ENCODE measurements at regions not wholly inside any gene's neighbourhood (a gene's known extent, or its start where the extent isn't known, plus 50 kb on each side); places are given as distances from the start of the nearest gene placed in this dataset.

GRCh38 chr18:48462510-48462909 lies 53.3 kb upstream of the ZBTB7C start:
- no peak for TF ChIP-seq CTCF (IDR thresholded peaks at IDR 0.05; ENCODE audit: insufficient read depth, low read depth, low read length, missing control alignments)
- no peak for DNase-seq (ENCODE audit: low read depth)
- no peak overlapping the region for H3K4me3 ChIP-seq (ENCODE audit: low read depth, low read length)

GRCh38 chr18:48460929-48461583 lies 51.9 kb upstream of the ZBTB7C start:
- TF ChIP-seq CTCF (IDR thresholded peaks at IDR 0.05; ENCODE audit: insufficient read depth, low read depth, low read length, missing control alignments) = no peak
- DNase-seq (ENCODE audit: low read depth) = no peak
- no peak overlapping the region for H3K4me3 ChIP-seq (ENCODE audit: low read depth, low read length)

DNA sequence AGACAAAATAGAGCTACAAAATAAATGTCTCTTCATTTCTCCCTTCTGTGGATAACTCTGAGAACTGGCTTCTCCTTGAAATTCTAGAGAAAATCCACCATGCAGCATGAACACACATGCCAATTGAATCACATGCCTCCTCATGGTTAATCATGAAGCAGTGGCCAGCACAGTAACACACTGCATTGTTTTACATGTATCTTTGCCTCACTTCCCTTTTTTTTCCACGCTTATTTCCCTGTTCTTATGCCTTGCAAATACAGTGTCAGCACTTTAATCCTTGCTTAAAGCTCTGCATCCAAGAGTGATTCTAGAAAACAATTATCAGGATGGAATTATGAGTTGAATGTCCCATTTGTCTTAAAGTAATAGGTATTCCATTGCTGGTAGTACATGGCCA lies 50.3 kb upstream of the ZBTB7C start:
- no peak for TF ChIP-seq CTCF (IDR thresholded peaks at IDR 0.05; ENCODE audit: insufficient read depth, low read depth, low read length, missing control alignments)
- no peak for DNase-seq (ENCODE audit: low read depth)

DNA sequence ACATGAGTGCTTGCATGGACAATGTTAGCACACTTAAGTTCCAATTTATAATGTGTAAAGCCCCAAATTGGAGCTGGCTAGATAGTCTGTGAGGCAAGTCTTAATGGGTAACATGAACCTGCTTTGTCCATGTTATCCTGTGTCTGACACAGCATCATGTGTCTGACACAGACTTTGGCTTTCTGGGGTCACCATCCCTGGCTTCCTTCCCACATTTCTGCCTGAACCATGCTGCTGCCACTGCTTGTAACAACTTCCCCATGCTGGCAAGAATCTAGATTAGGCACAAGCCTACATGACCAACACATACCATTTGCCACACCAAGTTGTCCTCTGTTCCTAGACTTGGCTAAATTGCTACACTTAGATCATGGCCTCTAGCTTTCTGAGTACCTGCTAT lies 49.8 kb upstream of the ZBTB7C start:
- no peak for DNase-seq (ENCODE audit: low read depth)
- TF ChIP-seq CTCF (IDR thresholded peaks at IDR 0.05; ENCODE audit: insufficient read depth, low read depth, low read length, missing control alignments) = no peak
- H3K4me3 ChIP-seq (ENCODE audit: low read depth, low read length) = no peak overlapping the region

More for the DNA sequence above, 50.3 kb upstream of the ZBTB7C start:
- H3K4me3 ChIP-seq (ENCODE audit: low read depth, low read length) = no peak overlapping the region
